Stimulated activated CD8-positive, alpha-beta memory T cell treated with anti-CD3 and anti-CD28 coated beads, Interleukin-2, amount 100 ng/mL, for 48 hours (primary cell): ENCODE measurements at regions not wholly inside any gene's neighbourhood (a gene's known extent, or its start where the extent isn't known, plus 50 kb on each side); places are given as distances from the start of the nearest gene placed in this dataset.

Experiments used
- DNase-seq, 2 donors: peaks; one replicate each; pipeline ENCODE4 v3.0.0-alpha.2; 2020; ENCODE audit warnings: low read depth in 2 of 2

- no peak for DNase-seq
Measured at GRCh38 chr5:175388531-175388930, 55.5 kb downstream of the DRD1 start.

GRCh38 chr5:175387144-175387543, 56.8 kb downstream of the DRD1 start:
- no peak for DNase-seq

- DNase-seq = no peak
Measured at GRCh38 chr5:175386526-175386925, 57.5 kb downstream of the DRD1 start.

GRCh38 chr5:175385691-175386362, 58.2 kb downstream of the DRD1 start:
- DNase-seq = no peak

- DNase-seq = no peak
Measured at GRCh38 chr5:175384724-175385552, 59.0 kb downstream of the DRD1 start.

- DNase-seq = no peak
Measured at GRCh38 chr5:175383350-175383749, 60.6 kb downstream of the DRD1 start.

- no peak for DNase-seq
Measured at GRCh38 chr5:175382171-175382570, 61.8 kb downstream of the DRD1 start.

- no peak for DNase-seq
Measured at GRCh38 chr5:175381130-175381529, 62.9 kb downstream of the DRD1 start.

- DNase-seq = no peak
Measured at GRCh38 chr5:175380701-175381100, 63.3 kb downstream of the DRD1 start.

- no peak for DNase-seq
Measured at GRCh38 chr5:175379867-175380266, 64.1 kb downstream of the DRD1 start.

- no peak for DNase-seq
Measured at GRCh38 chr5:175378444-175379028, 65.4 kb downstream of the DRD1 start.

- no peak for DNase-seq
Measured at GRCh38 chr5:175377816-175378215, 66.2 kb downstream of the DRD1 start.

GRCh38 chr5:175374166-175374875, 69.7 kb downstream of the DRD1 start:
- no peak for DNase-seq

- no peak for DNase-seq
Measured at GRCh38 chr5:175365866-175366265, 78.1 kb downstream of the DRD1 start.

- no peak for DNase-seq
Measured at GRCh38 chr5:175363300-175363699, 80.7 kb downstream of the DRD1 start.

GRCh38 chr5:175357995-175358394, 86.0 kb downstream of the DRD1 start:
- DNase-seq = no peak

- no peak for DNase-seq
Measured at GRCh38 chr5:175356428-175356827, 87.6 kb downstream of the DRD1 start.

GRCh38 chr5:175354964-175355363, 89.0 kb downstream of the DRD1 start:
- no peak for DNase-seq

- DNase-seq = no peak
Measured at GRCh38 chr5:175353926-175354325, 90.1 kb downstream of the DRD1 start.

- no peak for DNase-seq
Measured at GRCh38 chr5:175351897-175352590, 91.9 kb downstream of the DRD1 start.

GRCh38 chr5:175351126-175351525, 92.9 kb downstream of the DRD1 start:
- DNase-seq = no peak

- no peak for DNase-seq
Measured at GRCh38 chr5:175347931-175348330, 96.1 kb downstream of the DRD1 start.
